Erythroblast (primary cell): ENCODE measurements at regions not wholly inside any gene's neighbourhood (a gene's known extent, or its start where the extent isn't known, plus 50 kb on each side); places are given as distances from the start of the nearest gene placed in this dataset.

Experiments
- GATA1 ChIP-seq: IDR thresholded peaks from 2 replicates; pipeline ENCODE4 v1.6.1; 2011; ENCODE audit warnings: low read depth, mild to moderate bottlenecking, control low read depth, low read length, moderate library complexity
- POLR2A ChIP-seq: IDR thresholded peaks from 2 replicates; pipeline ENCODE4 v1.6.1; 2011; ENCODE audit warnings: mild to moderate bottlenecking, low read length

GRCh38 chr18:38368886-38369285, 803.3 kb upstream of the CELF4 start:
- TF ChIP-seq POLR2A: no peak
- no peak for TF ChIP-seq GATA1
